Activated B cell treated with CpG ODN at 0.5 μM for 24 hours (primary cell): ENCODE measurements at regions not wholly inside any gene's neighbourhood (a gene's known extent, or its start where the extent isn't known, plus 50 kb on each side); places are given as distances from the start of the nearest gene placed in this dataset.

Experiments used
- ATAC-seq: fragments of 200-7000 bp; cut with Tn5 transposase; one replicate; pipeline ENCODE4 v1.10.0; 2021; ENCODE audit warnings: low read depth, mild to moderate bottlenecking, moderate library complexity
- CTCF ChIA-PET: fragments of 350-600 bp; sonication (Branson Sonifier 250); formaldehyde crosslinking; loops from one replicate; lab custom pipeline; 2021; ENCODE audit warnings: antibody characterized with exemption; lab: Charles Lee
- POLR2A ChIA-PET: fragments of 350-600 bp; sonication (Branson Sonifier 250); formaldehyde crosslinking; loops from one replicate; lab custom pipeline; 2021; ENCODE audit warnings: antibody characterized with exemption; lab: Charles Lee
- DNase-seq: peaks from one replicate; pipeline ENCODE4 v3.0.0; 2022
- H3K27ac Mint-ChIP-seq: one replicate; pipeline ENCODE4 v1.8.0; 2020; ENCODE audit warnings: mixed read lengths
- H3K27me3 Mint-ChIP-seq: one replicate; pipeline ENCODE4 v1.8.0; 2021; ENCODE audit warnings: mixed read lengths
- H3K36me3 Mint-ChIP-seq: one replicate; pipeline ENCODE4 v1.8.0; 2021; ENCODE audit warnings: low read depth, mixed read lengths
- H3K4me1 Mint-ChIP-seq: one replicate; pipeline ENCODE4 v1.8.0; 2021; ENCODE audit warnings: mixed read lengths
- H3K4me3 Mint-ChIP-seq: one replicate; pipeline ENCODE4 v1.8.0; 2020; ENCODE audit warnings: mild to moderate bottlenecking, mixed read lengths
- H3K9me3 Mint-ChIP-seq: one replicate; pipeline ENCODE4 v1.8.0; 2020; ENCODE audit warnings: mixed read lengths
- CTCF ChIP-seq: fragments of 200-600 bp; IDR thresholded peaks from one replicate; pipeline ENCODE4 v1.8.0; 2022; ENCODE audit warnings: antibody characterized with exemption, mild to moderate bottlenecking
- intact Hi-C: fragments of 100-400 bp; cut with micrococcal nuclease; formaldehyde crosslinking; loops from one replicate; pipeline ENCODE4 v1.15.1; 2024

- Mint-ChIP-seq H3K27ac (no peak overlapping the region), H3K4me3 (no peak overlapping the region), H3K9me3 (no peaks in the 10 kb centered on the region), H3K36me3 (no peaks in the 10 kb centered on the region), H3K27me3 (peaks cover 41% of the 10 kb centered on the region), H3K4me1 (no peaks in the 10 kb centered on the region)
- ATAC-seq (no peak), DNase-seq (no peak)
- no peak for TF ChIP-seq CTCF
- POLR2A ChIA-PET: no interaction called here
- CTCF ChIA-PET: no interaction called here
- intact Hi-C loops: loop anchor here (1.0 kb wide), 1 partner anchor 360 kb away; no protein-coding TSS in a partner anchor
Observed at GRCh38 chr13:23510979-23511735, 59.1 kb upstream of the TNFRSF19 start.

- DNase-seq (no peak), ATAC-seq (no peak)
- CTCF ChIA-PET: no interaction called here
- POLR2A ChIA-PET: no interaction called here
- no peaks in the 10 kb centered on the region for H3K4me1 Mint-ChIP-seq
- H3K9me3 Mint-ChIP-seq: no peaks in the 10 kb centered on the region
- no peak for TF ChIP-seq CTCF
- H3K36me3 Mint-ChIP-seq: no peaks in the 10 kb centered on the region
- intact Hi-C loops: no loop called here
- no peak overlapping the region for H3K27ac Mint-ChIP-seq
- peaks cover 42% of the 10 kb centered on the region for H3K27me3 Mint-ChIP-seq
- no peak overlapping the region for H3K4me3 Mint-ChIP-seq
Observed at GRCh38 chr13:23512762-23513395, 57.3 kb upstream of the TNFRSF19 start.

GRCh38 chr13:23513455-23513854 is 56.8 kb upstream of the TNFRSF19 start:
- TF ChIP-seq CTCF: no peak
- peaks cover 42% of the 10 kb centered on the region for H3K27me3 Mint-ChIP-seq
- POLR2A ChIA-PET: no interaction called here
- H3K9me3 Mint-ChIP-seq: no peaks in the 10 kb centered on the region
- no peaks in the 10 kb centered on the region for H3K4me1 Mint-ChIP-seq
- no peaks in the 10 kb centered on the region for H3K36me3 Mint-ChIP-seq
- no peak overlapping the region for H3K4me3 Mint-ChIP-seq
- no peak overlapping the region for H3K27ac Mint-ChIP-seq
- ATAC-seq (no peak), DNase-seq (no peak)
- intact Hi-C loops: no loop called here
- CTCF ChIA-PET: no interaction called here

- H3K9me3 Mint-ChIP-seq: no peaks in the 10 kb centered on the region
- H3K27ac Mint-ChIP-seq: no peak overlapping the region
- TF ChIP-seq CTCF: no peak
- no peaks in the 10 kb centered on the region for H3K36me3 Mint-ChIP-seq
- intact Hi-C loops: no loop called here
- H3K4me1 Mint-ChIP-seq: no peaks in the 10 kb centered on the region
- POLR2A ChIA-PET: no interaction called here
- no peak for ATAC-seq
- H3K4me3 Mint-ChIP-seq: no peak overlapping the region
- DNase-seq: no peak
- H3K27me3 Mint-ChIP-seq: peaks cover 42% of the 10 kb centered on the region
- CTCF ChIA-PET: no interaction called here
Observed at GRCh38 chr13:23514076-23514475, 56.1 kb upstream of the TNFRSF19 start.

GRCh38 chr13:23515116-23515515 is 55.1 kb upstream of the TNFRSF19 start:
- DNase-seq (no peak), ATAC-seq (no peak)
- TF ChIP-seq CTCF: no peak
- Mint-ChIP-seq H3K27me3 (peaks cover 37% of the 10 kb centered on the region), H3K9me3 (no peaks in the 10 kb centered on the region), H3K4me3 (no peak overlapping the region), H3K4me1 (no peaks in the 10 kb centered on the region), H3K36me3 (no peaks in the 10 kb centered on the region), H3K27ac (no peak overlapping the region)
- ChIA-PET POLR2A (no interaction called here), CTCF (no interaction called here)
- intact Hi-C loops: no loop called here
